ENCODE measurements at regions not wholly inside any gene's neighbourhood (a gene's known extent, or its start where the extent isn't known, plus 50 kb on each side); places are given as distances from the start of the nearest gene placed in this dataset.
A peak's percentile ranks its signal among the peaks of the same experiment; 100 is the strongest.

DNA sequence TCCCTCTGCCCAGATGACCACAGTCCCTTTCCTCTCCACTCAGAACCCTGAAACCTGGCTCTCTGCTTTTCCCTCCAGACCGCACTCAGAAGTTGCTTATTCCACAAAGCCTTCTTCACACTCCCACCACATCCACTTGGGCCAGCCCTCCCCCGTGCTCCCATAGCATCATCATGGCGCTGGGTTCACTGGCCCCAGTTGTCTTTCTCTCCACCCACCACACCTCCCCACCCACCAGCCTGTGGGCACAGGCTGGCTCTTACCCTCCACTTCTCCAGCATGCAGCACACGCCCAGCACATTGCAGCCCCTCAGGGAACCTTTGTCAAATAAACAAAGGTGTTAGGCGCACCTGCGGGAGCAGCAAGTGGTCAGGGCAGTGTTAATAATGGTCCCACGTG, 130.0 kb downstream of the KATNIP start:
- Histone ChIP-seq H3K9me1 (ENCODE audit: control insufficient read depth, insufficient read depth, low read length) (no peaks in the 10 kb centered on the region), H3K27me3 (ENCODE audit: control insufficient read depth in 2 of 2, insufficient read depth in 2 of 2, low read length in 2 of 2) (no peaks in the 10 kb centered on the region), H3K27ac (ENCODE audit: extremely low read depth, low read depth, low read length) (no peak overlapping the region), H3K4me2 (ENCODE audit: insufficient read depth, low read length) (no peak overlapping the region), H3K4me3 (no peak overlapping the region), H3K9me3 (replicated peaks; ENCODE audit: control insufficient read depth, insufficient read depth, low read depth, low read length) (no peaks in the 10 kb centered on the region), H4K20me1 (replicated peaks; ENCODE audit: control insufficient read depth, insufficient read depth, low read length) (no peaks in the 10 kb centered on the region), H3K4me1 (replicated peaks in 1 of 2; ENCODE audit: control insufficient read depth in 2 of 2, insufficient read depth in 2 of 2, low read length in 2 of 2) (no peaks in the 10 kb centered on the region), H3K79me2 (ENCODE audit: control insufficient read depth, insufficient read depth, low read length) (no peaks in the 10 kb centered on the region), H3K36me3 (ENCODE audit: control insufficient read depth, insufficient read depth, low read length) (no peaks in the 10 kb centered on the region; the same call in 2 of the 3 replicates), H2AFZ (ENCODE audit: low read depth, low read length) (no peak overlapping the region), H3K9ac (ENCODE audit: insufficient read depth in 1 of 2, low read depth in 2 of 2, low read length in 2 of 2) (no peak overlapping the region)
- 59% methylated on average over 6 of the region's 7 CpGs for WGBS (ENCODE audit: insufficient coverage, low coverage, missing lambda C conversion rate)
- intact Hi-C loops (cut with micrococcal nuclease) (no loop called here), in situ Hi-C loops (cut with MboI) (no loop called here)
- POLR2A ChIA-PET, result interaction anchor here (0.7 kb wide), 1 partner anchor 22 kb away, joined by 3 read pairs; no protein-coding TSS in a partner anchor
- DNase-seq (ENCODE audit: extremely low read depth in 1 of 4, low spot score in 3 of 4), result no peak
- no peak for TF ChIP-seq TSC22D4 (tag; IDR thresholded peaks at IDR 0.05)
- no peak for ATAC-seq
- no peak for FAIRE-seq
- BruUV-seq (replicated peaks), result no TSS peak
- CTCF ChIA-PET (ENCODE audit: low intra/inter-chr PET ratio), result no interaction called here

GRCh38 chr16:27681681-27682080, 131.7 kb downstream of the KATNIP start:
- Histone ChIP-seq H2AFZ (ENCODE audit: low read depth, low read length) (no peak overlapping the region), H3K4me3 (no peak overlapping the region), H3K9me1 (ENCODE audit: control insufficient read depth, insufficient read depth, low read length) (no peaks in the 10 kb centered on the region), H3K4me1 (replicated peaks in 1 of 2; ENCODE audit: control insufficient read depth in 2 of 2, insufficient read depth in 2 of 2, low read length in 2 of 2) (no peaks in the 10 kb centered on the region), H3K27me3 (ENCODE audit: control insufficient read depth in 2 of 2, insufficient read depth in 2 of 2, low read length in 2 of 2) (no peaks in the 10 kb centered on the region), H3K4me2 (ENCODE audit: insufficient read depth, low read length) (no peak overlapping the region), H3K79me2 (ENCODE audit: control insufficient read depth, insufficient read depth, low read length) (no peaks in the 10 kb centered on the region), H3K36me3 (ENCODE audit: control insufficient read depth, insufficient read depth, low read length) (no peaks in the 10 kb centered on the region; the same call in 2 of the 3 replicates), H4K20me1 (replicated peaks; ENCODE audit: control insufficient read depth, insufficient read depth, low read length) (no peaks in the 10 kb centered on the region), H3K27ac (ENCODE audit: extremely low read depth, low read depth, low read length) (no peak overlapping the region), H3K9ac (ENCODE audit: insufficient read depth in 1 of 2, low read depth in 2 of 2, low read length in 2 of 2) (no peak overlapping the region), H3K9me3 (replicated peaks; ENCODE audit: control insufficient read depth, insufficient read depth, low read depth, low read length) (no peaks in the 10 kb centered on the region)
- TF ChIP-seq ZNF134 (CRISPR knock-in tag; conservative IDR thresholded peaks at IDR 0.05) (peak; percentile 62), ELF2 (CRISPR knock-in tag; IDR thresholded peaks at IDR 0.05) (no peak)
- ChIA-PET POLR2A (no interaction called here), CTCF (ENCODE audit: low intra/inter-chr PET ratio) (no interaction called here)
- in situ Hi-C loops (cut with MboI), result no loop called here
- FAIRE-seq, result peak; percentile 29
- no peak for DNase-seq (ENCODE audit: extremely low read depth in 1 of 4, low spot score in 3 of 4)
- intact Hi-C loops (cut with micrococcal nuclease), result no loop called here
- WGBS (ENCODE audit: insufficient coverage, low coverage, missing lambda C conversion rate), result 93% methylated on average over 5 of the region's 5 CpGs
- BruUV-seq (replicated peaks), result no TSS peak
- ATAC-seq, result no peak
